ENCODE measurements at regions not wholly inside any gene's neighbourhood (a gene's known extent, or its start where the extent isn't known, plus 50 kb on each side); places are given as distances from the start of the nearest gene placed in this dataset.

- no peak for TF ChIP-seq CTCF (IDR thresholded peaks at IDR 0.05)
- TF ChIP-seq POLR2A (IDR thresholded peaks at IDR 0.05): no peak
- TF ChIP-seq POLR2AphosphoS5 (IDR thresholded peaks at IDR 0.05): no peak
These were observed 108.3 kb upstream of the NCKAP5 start for GRCh38 chr2:133676392-133677130.

Measured in gastroesophageal sphincter (tissue), 3 donors.